Duodenal mucosa (tissue), 2 donors: ENCODE measurements at regions not wholly inside any gene's neighbourhood (a gene's known extent, or its start where the extent isn't known, plus 50 kb on each side); places are given as distances from the start of the nearest gene placed in this dataset.

Experiments
- H3K27ac ChIP-seq: one replicate; pipeline ENCODE4 v1.7.0; 2013; ENCODE audit warnings: low read depth, low read length
- H3K27me3 ChIP-seq, 2 donors: one replicate each; pipeline ENCODE4 v1.7.0; 2013; ENCODE audit warnings: low read length in 2 of 2, control low read depth in 1 of 2; ENCODE audit not compliant: insufficient read depth in 2 of 2, control insufficient read depth in 1 of 2
- H3K36me3 ChIP-seq, 2 donors: one replicate each; pipeline ENCODE4 v1.7.0; 2013; ENCODE audit warnings: low read length in 2 of 2, control low read depth in 1 of 2; ENCODE audit not compliant: insufficient read depth in 2 of 2, control insufficient read depth in 1 of 2
- H3K4me1 ChIP-seq, 2 donors: one replicate each; pipeline ENCODE4 v1.7.0; 2013; ENCODE audit warnings: low read length in 2 of 2, control low read depth in 1 of 2; ENCODE audit not compliant: insufficient read depth in 2 of 2, control insufficient read depth in 1 of 2
- H3K4me3 ChIP-seq, 2 donors: one replicate each; pipeline ENCODE4 v1.7.0; 2013; ENCODE audit warnings: low read length in 2 of 2, low read depth in 1 of 2
- H3K9ac ChIP-seq, 2 donors: one replicate each; pipeline ENCODE4 v1.7.0; 2013; ENCODE audit warnings: low read length in 2 of 2, low read depth in 1 of 2
- H3K9me3 ChIP-seq, 2 donors: one replicate each; pipeline ENCODE4 v1.7.0; 2013; ENCODE audit warnings: low read length in 2 of 2, control low read depth in 1 of 2; ENCODE audit not compliant: control insufficient read depth in 1 of 2

- Histone ChIP-seq H3K36me3 (no peaks in the 10 kb centered on the region), H3K4me3 (no peak overlapping the region), H3K27me3 (no peaks in the 10 kb centered on the region), H3K27ac (peak overlapping the region; percentile 30), H3K4me1 (peaks cover 3 to 26% of the 10 kb centered on the region in 2 donors), H3K9ac (peak overlapping the region in 1 of 2 donors; percentile 14), H3K9me3 (no peaks in the 10 kb centered on the region)
Observed at GRCh38 chr12:91778091-91778832, 367.4 kb downstream of the BTG1 start.

GRCh38 chr12:91777268-91777992 is 368.2 kb downstream of the BTG1 start:
- no peaks in the 10 kb centered on the region for H3K36me3 ChIP-seq
- H3K4me3 ChIP-seq, result no peak overlapping the region
- H3K9ac ChIP-seq, result no peak overlapping the region
- H3K9me3 ChIP-seq, result no peaks in the 10 kb centered on the region
- H3K27ac ChIP-seq, result no peak overlapping the region
- peaks cover 3 to 26% of the 10 kb centered on the region in 2 donors for H3K4me1 ChIP-seq
- no peaks in the 10 kb centered on the region for H3K27me3 ChIP-seq

GRCh38 chr12:91774434-91774921 is 371.2 kb downstream of the BTG1 start:
- Histone ChIP-seq H3K9ac (peak overlapping the region in 1 of 2 donors; percentile 23), H3K27ac (no peak overlapping the region), H3K4me3 (peak overlapping the region; percentile 33 to 41)

GRCh38 chr12:91773749-91774429 is 371.8 kb downstream of the BTG1 start:
- peak overlapping the region; percentile 33 to 41 for H3K4me3 ChIP-seq
- no peaks in the 10 kb centered on the region for H3K9me3 ChIP-seq
- peaks cover 3 to 18% of the 10 kb centered on the region in 2 donors for H3K4me1 ChIP-seq
- H3K9ac ChIP-seq, result no peak overlapping the region
- no peak overlapping the region for H3K27ac ChIP-seq
- H3K27me3 ChIP-seq, result no peaks in the 10 kb centered on the region
- H3K36me3 ChIP-seq, result no peaks in the 10 kb centered on the region

More at GRCh38 chr12:91774434-91774921, 371.2 kb downstream of the BTG1 start:
- no peaks in the 10 kb centered on the region for H3K9me3 ChIP-seq
- H3K36me3 ChIP-seq, result no peaks in the 10 kb centered on the region
- no peaks in the 10 kb centered on the region for H3K27me3 ChIP-seq
- peaks cover 3 to 23% of the 10 kb centered on the region in 2 donors for H3K4me1 ChIP-seq

- Histone ChIP-seq H3K36me3 (no peaks in the 10 kb centered on the region), H3K9me3 (no peaks in the 10 kb centered on the region), H3K27ac (no peak overlapping the region), H3K9ac (no peak overlapping the region), H3K4me3 (no peak overlapping the region), H3K4me1 (peaks cover 3 to 8% of the 10 kb centered on the region in 2 donors), H3K27me3 (no peaks in the 10 kb centered on the region)
Observed at GRCh38 chr12:91772411-91772810, 373.2 kb downstream of the BTG1 start.

GRCh38 chr12:91769736-91770135 is 375.9 kb downstream of the BTG1 start:
- H3K27me3 ChIP-seq, result no peaks in the 10 kb centered on the region

GRCh38 chr12:91767237-91767636 is 378.4 kb downstream of the BTG1 start:
- Histone ChIP-seq H3K27me3 (no peaks in the 10 kb centered on the region), H3K4me1 (no peaks in the 10 kb centered on the region), H3K36me3 (no peaks in the 10 kb centered on the region), H3K9me3 (no peaks in the 10 kb centered on the region), H3K27ac (no peak overlapping the region), H3K9ac (no peak overlapping the region), H3K4me3 (no peak overlapping the region)

More at GRCh38 chr12:91769736-91770135, 375.9 kb downstream of the BTG1 start:
- no peaks in the 10 kb centered on the region for H3K9me3 ChIP-seq
- H3K4me3 ChIP-seq, result no peak overlapping the region
- peaks cover 3 to 5% of the 10 kb centered on the region in 2 donors for H3K4me1 ChIP-seq
- no peak overlapping the region for H3K27ac ChIP-seq
- H3K36me3 ChIP-seq, result no peaks in the 10 kb centered on the region
- no peak overlapping the region for H3K9ac ChIP-seq

GRCh38 chr12:91766454-91766853 is 379.2 kb downstream of the BTG1 start:
- Histone ChIP-seq H3K9ac (no peak overlapping the region), H3K36me3 (no peaks in the 10 kb centered on the region), H3K27me3 (no peaks in the 10 kb centered on the region), H3K4me1 (no peaks in the 10 kb centered on the region), H3K27ac (no peak overlapping the region), H3K4me3 (no peak overlapping the region), H3K9me3 (no peaks in the 10 kb centered on the region)

GRCh38 chr12:91763654-91764370 is 381.8 kb downstream of the BTG1 start:
- Histone ChIP-seq H3K9me3 (peaks cover 0 to 6% of the 10 kb centered on the region in 2 donors), H3K36me3 (no peaks in the 10 kb centered on the region), H3K9ac (no peak overlapping the region), H3K4me1 (no peaks in the 10 kb centered on the region), H3K4me3 (no peak overlapping the region), H3K27ac (no peak overlapping the region), H3K27me3 (no peaks in the 10 kb centered on the region)
